Stimulated activated CD4-positive, alpha-beta T cell treated with anti-CD3 and anti-CD28 coated beads, Interleukin-12 subunit alpha, Interleukin-12 subunit beta, amount 100 ng/mL, for 4 hours (primary cell): ENCODE measurements at regions not wholly inside any gene's neighbourhood (a gene's known extent, or its start where the extent isn't known, plus 50 kb on each side); places are given as distances from the start of the nearest gene placed in this dataset.

Experiments
- DNase-seq: peaks from one replicate; pipeline ENCODE4 v3.0.0-alpha.2; 2020

GRCh38 chr4:138740816-138741745 lies 274.5 kb upstream of the NOCT start:
- DNase-seq: no peak

GRCh38 chr4:138736362-138736761 lies 279.2 kb upstream of the NOCT start:
- no peak for DNase-seq

DNA sequence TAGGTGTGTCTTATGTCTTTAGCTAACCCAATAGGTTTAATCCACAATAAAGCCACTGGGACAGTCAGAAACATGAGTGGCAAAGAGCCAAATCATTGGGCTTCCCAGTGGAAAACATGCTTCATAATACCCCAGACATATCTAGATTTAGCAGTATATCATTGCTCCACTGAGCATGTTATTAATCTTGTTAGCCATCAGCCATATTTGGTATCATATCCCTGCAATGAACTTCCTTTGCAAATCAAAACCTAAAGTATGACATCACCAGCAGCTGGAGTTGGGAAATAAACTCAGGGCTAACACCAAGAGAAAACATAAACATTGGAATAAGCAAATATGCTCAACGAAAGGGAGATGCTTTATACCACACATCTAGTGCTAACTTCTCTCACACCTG lies 280.8 kb upstream of the NOCT start:
- DNase-seq: no peak

GRCh38 chr4:138728566-138728965 lies 287.0 kb upstream of the NOCT start:
- no peak for DNase-seq

- DNase-seq: no peak
Measured at GRCh38 chr4:138727731-138728130, 287.9 kb upstream of the NOCT start.

GRCh38 chr4:138724530-138724929 lies 291.1 kb upstream of the NOCT start:
- DNase-seq: no peak

- no peak for DNase-seq
Measured at GRCh38 chr4:138716559-138717335, 298.8 kb upstream of the NOCT start.

DNA sequence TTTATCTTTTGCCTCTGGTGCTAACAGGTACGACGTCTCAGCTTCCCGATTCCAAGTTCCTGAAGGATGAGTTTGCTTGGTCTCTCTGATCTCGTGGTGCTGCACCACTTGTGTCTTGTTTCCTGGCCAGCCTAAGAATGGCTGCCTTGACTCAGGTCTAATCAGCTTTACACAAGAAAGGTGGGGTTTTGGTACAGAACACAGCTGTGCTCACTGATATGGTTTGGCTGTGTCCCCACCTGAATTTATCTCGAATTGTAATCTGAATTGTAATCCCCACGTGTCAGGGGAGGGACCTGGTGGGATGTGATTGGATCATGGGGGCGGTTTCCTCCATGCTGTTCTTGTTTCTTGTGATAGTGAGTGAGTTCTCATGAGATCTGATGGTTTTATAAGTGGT lies 305.3 kb upstream of the NOCT start:
- no peak for DNase-seq

DNA sequence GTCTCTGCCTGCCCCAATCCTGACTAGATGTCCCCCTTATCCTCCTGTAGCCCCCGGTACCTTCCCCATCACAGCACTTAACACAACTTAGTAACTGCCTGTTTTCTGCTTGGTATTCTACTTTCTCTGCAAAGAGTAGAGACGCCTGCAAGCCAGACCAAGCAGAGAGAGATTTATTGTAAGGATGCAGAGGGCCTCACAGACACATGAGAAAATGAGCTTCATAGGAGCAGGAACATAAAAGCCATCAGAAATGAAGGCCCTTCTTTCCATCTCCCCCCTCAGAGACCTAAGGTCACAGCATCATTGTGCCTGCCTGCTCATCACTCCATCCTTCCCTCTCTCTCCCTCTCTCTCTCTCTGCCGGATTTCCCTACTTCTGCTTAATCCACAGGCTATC lies 305.7 kb upstream of the NOCT start:
- DNase-seq: no peak

DNA sequence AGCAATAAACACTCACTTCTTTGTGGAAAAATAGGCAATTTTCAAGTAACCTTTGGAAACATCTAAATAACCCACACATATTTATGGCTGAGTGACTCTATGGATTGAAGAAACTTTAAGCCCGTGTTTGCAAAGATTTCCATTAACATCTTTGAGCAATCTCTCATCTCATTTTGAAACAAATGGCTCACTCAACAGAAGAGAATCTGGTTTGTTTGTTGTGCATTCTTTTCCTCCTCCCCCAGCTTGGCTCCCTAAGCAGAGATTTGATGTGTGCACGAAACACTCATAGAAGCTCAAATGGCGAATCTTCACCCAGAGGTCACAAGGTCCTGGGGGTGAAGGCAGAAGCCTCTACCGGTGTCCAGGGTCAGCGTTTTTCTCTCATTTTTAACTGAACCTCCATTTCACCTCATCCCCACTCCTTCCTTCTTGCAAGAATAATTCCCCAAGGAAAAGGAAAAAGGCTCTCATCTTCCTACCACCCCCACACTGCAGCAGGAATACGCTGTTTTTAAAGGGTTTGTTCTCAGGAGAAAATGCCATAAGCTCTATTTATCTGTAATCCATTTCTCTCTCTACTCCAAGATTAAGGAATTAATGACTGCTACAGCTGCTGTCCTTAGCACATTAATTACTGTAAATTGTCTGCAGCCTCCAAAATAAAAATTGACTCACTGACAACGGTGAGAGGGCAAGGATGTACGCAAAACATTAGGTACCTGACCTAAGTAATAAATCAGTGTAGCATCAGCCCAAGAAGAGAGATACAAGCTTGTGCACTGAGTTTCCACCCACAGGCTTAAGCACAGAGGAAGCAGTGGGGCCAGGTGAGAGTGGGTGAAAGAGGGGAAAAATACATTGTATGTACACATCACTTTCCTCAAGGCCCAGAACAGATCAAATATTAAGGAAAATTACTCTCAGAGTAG lies 307.6 kb upstream of the NOCT start:
- no peak for DNase-seq

DNA sequence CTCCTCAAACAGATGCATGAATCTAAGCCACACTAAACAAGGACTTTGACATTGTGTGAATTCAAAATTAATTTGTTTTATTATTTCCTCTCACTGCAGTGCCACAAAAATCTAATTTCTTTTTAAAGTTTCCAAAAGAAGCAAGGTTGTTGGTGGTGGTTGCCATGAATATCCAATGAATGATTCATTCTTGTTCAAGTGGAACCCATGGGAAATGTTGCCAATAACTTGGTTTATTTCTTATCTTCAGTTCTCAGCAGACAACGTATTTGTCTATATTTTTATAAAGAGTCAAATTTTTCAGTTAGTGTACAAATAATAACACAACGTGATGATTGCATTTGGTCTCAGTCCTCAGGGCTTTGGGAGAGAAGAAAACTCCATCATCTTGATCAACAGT lies 309.4 kb upstream of the NOCT start:
- no peak for DNase-seq

- no peak for DNase-seq
Measured at GRCh38 chr4:138702190-138702824, 313.3 kb upstream of the NOCT start.

DNA sequence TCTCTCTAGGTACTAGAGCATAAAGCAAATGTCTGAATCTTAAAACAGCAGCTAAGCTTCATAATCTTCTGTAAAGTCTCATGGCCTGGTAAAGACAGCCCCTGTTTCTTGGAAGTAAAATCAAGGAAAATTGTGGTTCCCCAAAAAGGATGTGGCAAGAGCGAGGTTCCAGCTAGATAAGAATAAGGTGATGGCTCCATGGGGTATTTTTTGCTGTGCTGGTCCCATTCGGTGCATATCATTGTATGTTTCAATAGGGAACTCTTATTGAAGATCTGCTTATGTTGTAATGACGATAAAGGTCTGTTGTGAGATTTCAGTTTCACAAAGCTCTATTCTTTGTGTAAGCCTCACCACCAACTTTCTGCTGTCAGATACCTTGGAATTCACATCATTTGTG lies 316.9 kb upstream of the NOCT start:
- no peak for DNase-seq

GRCh38 chr4:138697851-138698250 lies 317.7 kb upstream of the NOCT start:
- no peak for DNase-seq

GRCh38 chr4:138696771-138697170 lies 318.8 kb upstream of the NOCT start:
- no peak for DNase-seq

- DNase-seq: no peak
Measured at GRCh38 chr4:138696058-138696457, 319.5 kb upstream of the NOCT start.

- no peak for DNase-seq
Measured at GRCh38 chr4:138693526-138693925, 322.1 kb upstream of the NOCT start.

DNA sequence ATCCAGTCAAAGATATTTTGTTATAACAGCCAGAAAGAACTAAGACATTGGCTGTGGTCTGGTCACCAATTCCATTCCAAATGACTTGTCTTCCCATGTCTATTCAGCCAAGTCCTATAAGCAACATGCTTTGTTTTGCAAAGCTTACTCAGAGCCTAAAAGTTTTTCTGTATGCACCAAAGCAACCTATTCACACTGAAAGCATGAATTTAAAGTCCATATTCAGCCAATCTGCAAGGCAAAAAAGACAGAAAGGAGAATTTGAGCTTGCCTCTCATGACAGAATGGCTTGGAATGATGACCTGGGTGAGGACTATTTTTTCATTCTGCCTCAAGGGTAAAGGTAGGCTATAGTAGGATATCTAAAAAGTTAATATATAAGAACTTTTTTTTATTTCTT lies 323.2 kb upstream of the NOCT start:
- no peak for DNase-seq

GRCh38 chr4:138689593-138689992 lies 326.0 kb upstream of the NOCT start:
- no peak for DNase-seq

DNA sequence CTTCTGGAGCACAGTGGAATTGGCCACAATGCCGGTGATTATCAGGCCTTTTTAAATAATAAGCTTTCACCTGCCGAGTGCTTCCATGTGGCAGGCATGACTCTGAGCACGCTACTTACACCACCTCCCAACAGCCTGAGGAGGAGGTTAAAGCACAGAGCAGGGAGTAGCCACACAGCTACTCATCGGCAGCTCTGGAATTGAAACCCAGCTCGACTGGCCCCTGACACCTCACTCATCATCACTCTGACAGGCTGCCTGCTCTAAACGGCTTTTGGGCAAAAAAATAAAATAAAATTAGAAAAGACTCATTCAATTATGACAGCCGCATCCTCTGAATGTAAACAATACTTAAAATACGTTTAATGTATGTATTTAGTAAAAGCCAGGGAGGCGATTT lies 326.4 kb upstream of the NOCT start:
- no peak for DNase-seq

DNA sequence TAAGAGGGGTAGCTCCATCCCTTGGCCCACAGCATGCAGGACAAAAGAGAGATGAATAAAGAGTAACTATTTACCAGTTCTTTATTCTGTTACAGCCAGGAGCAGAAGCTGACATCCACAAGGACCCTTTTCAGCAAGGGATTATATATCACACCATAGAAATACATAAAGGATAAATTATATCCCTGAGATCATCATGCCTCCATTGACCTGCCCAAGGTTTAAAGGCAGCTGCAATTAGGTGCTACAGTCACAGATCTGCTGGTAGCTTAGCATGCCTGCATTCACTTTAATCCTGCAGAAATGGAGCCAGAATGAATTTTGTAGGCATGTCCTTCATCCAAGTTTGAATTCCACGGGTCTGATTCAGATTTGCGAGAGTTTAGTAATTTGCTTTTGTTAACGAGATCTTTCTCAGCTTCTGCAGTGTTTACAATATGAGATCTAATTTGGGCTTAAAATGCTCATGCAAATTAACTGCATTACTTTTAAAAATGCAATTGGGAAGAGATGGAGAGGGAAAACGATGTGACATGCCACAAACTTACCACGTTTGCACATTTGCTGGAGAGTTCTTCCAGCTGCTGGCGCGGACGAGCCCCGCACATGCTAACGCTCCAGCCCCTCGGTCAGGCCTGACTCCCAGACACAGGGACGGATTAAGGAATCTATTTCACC lies 327.0 kb upstream of the NOCT start:
- DNase-seq: no peak
